HCT116 (cell line): ENCODE measurements at regions not wholly inside any gene's neighbourhood (a gene's known extent, or its start where the extent isn't known, plus 50 kb on each side); places are given as distances from the start of the nearest gene placed in this dataset.

Source experiments
- ATAC-seq: fragments of 200-7000 bp; cut with Tn5 transposase; 2 replicates; pipeline ENCODE4 v1.9.1; 2020; ENCODE audit warnings: mild to moderate bottlenecking, moderate library complexity
- BruUV-seq: library from RNA; stranded (reverse); fragments of 400-500 nt; replicated peaks from 2 replicates; lab custom pipeline; 2021; lab: Mats Ljungman, UMichigan
- CTCF ChIA-PET: fragments of 300-600 bp; sonication (Branson Sonifier 250); formaldehyde crosslinking; loops from one replicate; lab custom pipeline; 2021; ENCODE audit warnings: antibody characterized with exemption; lab: Charles Lee
- POLR2A ChIA-PET: fragments of 300-600, 350-600 bp; sonication (Branson Sonifier 250); formaldehyde crosslinking; loops from one replicate; lab custom pipeline; 2021; ENCODE audit warnings: antibody characterized with exemption; lab: Charles Lee
- RAD21 ChIA-PET, 2 experiments: fragments of 300-600 bp; sonication (Branson Sonifier 250); formaldehyde crosslinking; loops; one replicate each; lab custom pipeline; 2023; ENCODE audit warnings: low total read pairs in 2 of 2; ENCODE audit not compliant: uncharacterized antibody in 2 of 2, unreplicated experiment in 2 of 2, low non-redundant PET in 1 of 2; lab: Charles Lee
- DNase-seq: peaks from one replicate; pipeline ENCODE4 v3.0.0-alpha.2; 2010; ENCODE audit warnings: low read depth, low spot score
- H2AFZ ChIP-seq: fragments of 200-600 bp; shearing (Covaris generic), sonication (generic); 2 replicates; pipeline ENCODE4 v1.6.1; 2017; ENCODE audit warnings: low read depth, mixed run types, mixed read lengths, antibody characterized with exemption, low read length; ENCODE audit not compliant: poor library complexity, severe bottlenecking
- H3K27ac ChIP-seq: 2 replicates; pipeline ENCODE4 v1.5.1; 2012; ENCODE audit warnings: low read depth, low read length
- H3K27me3 ChIP-seq: fragments of 200-600 bp; sonication (generic); 2 replicates; pipeline ENCODE4 v1.6.1; 2016; ENCODE audit warnings: mixed run types, low read length, mixed read lengths; ENCODE audit not compliant: insufficient read depth
- H3K36me3 ChIP-seq, 2 experiments: fragments of 200-500 bp in 1 of 2; fragments of 200-600 bp in 1 of 2; sonication (Bioruptor generic) in 1 of 2; sonication (generic) in 1 of 2; 2 replicates each; pipeline versions ENCODE4 v1.5.1 to v1.6.1; 2014 to 2016; ENCODE audit warnings: low read length in 2 of 2, inconsistent platforms in 1 of 2, mixed read lengths in 1 of 2, mixed run types in 1 of 2; ENCODE audit not compliant: insufficient read depth in 2 of 2, control insufficient read depth in 1 of 2
- H3K4me1 ChIP-seq, 2 experiments: fragments of 200-600 bp in 1 of 2; sonication (generic) in 1 of 2; 2 replicates each; pipeline versions ENCODE4 v1.5.1 to v1.6.1; 2012 to 2017; ENCODE audit warnings: low read length in 2 of 2, inconsistent platforms in 1 of 2, mild to moderate bottlenecking in 1 of 2, mixed read lengths in 1 of 2, mixed run types in 1 of 2, moderate library complexity in 1 of 2; ENCODE audit not compliant: insufficient read depth in 2 of 2, control insufficient read depth in 1 of 2
- H3K4me2 ChIP-seq: fragments of 200-600 bp; sonication (generic); 2 replicates; pipeline ENCODE4 v1.6.1; 2017; ENCODE audit warnings: mixed run types, low read length, mixed read lengths
- H3K4me3 ChIP-seq, 2 experiments: fragments of 200-600 bp in 1 of 2; sonication (generic) in 1 of 2; replicated peaks in 1 of 2; 2 replicates each; pipeline ENCODE4 v1.5.1; 2011 to 2016; ENCODE audit warnings: low read length in 2 of 2, control low read depth in 1 of 2, low read depth in 1 of 2, mild to moderate bottlenecking in 1 of 2, mixed read lengths in 1 of 2, mixed run types in 1 of 2
- H3K79me2 ChIP-seq: fragments of 200-600 bp; sonication (generic); 2 replicates; pipeline ENCODE4 v1.6.1; 2017; ENCODE audit warnings: mild to moderate bottlenecking, mixed run types, low read length, moderate library complexity, mixed read lengths; ENCODE audit not compliant: insufficient read depth
- H3K9ac ChIP-seq: fragments of 200-600 bp; sonication (generic); 2 replicates; pipeline ENCODE4 v1.6.1; 2016; ENCODE audit warnings: low read length, mixed read lengths
- H3K9me2 ChIP-seq: fragments of 200-600 bp; sonication (generic), shearing (Covaris generic); 2 replicates; pipeline ENCODE4 v1.6.1; 2017; ENCODE audit warnings: mixed run types, mild to moderate bottlenecking, moderate library complexity; ENCODE audit not compliant: insufficient read depth
- H3K9me3 ChIP-seq, 2 experiments: fragments of 200-500 bp in 1 of 2; fragments of 200-600 bp in 1 of 2; sonication (Bioruptor generic) in 1 of 2; sonication (generic) in 1 of 2; 2 replicates each; pipeline ENCODE4 v1.6.1; 2014 to 2017; ENCODE audit warnings: low read length in 2 of 2, mixed read lengths in 2 of 2, inconsistent platforms in 1 of 2, low read depth in 1 of 2, mild to moderate bottlenecking in 1 of 2, mixed run types in 1 of 2, moderate library complexity in 1 of 2; ENCODE audit not compliant: control insufficient read depth in 1 of 2, insufficient read depth in 1 of 2
- H4K20me1 ChIP-seq: fragments of 200-600 bp; sonication (generic), shearing (Covaris generic); 2 replicates; pipeline ENCODE4 v1.6.1; 2017; ENCODE audit warnings: mixed run types, mild to moderate bottlenecking, moderate library complexity; ENCODE audit not compliant: insufficient read depth
- CEBPB ChIP-seq: IDR thresholded peaks from 2 replicates; pipeline ENCODE4 v1.6.1; 2012; ENCODE audit warnings: low read depth
- EGR1 ChIP-seq: IDR thresholded peaks from 2 replicates; pipeline ENCODE4 v1.6.1; 2012; ENCODE audit warnings: low read depth
- ELF1 ChIP-seq: IDR thresholded peaks from 2 replicates; pipeline ENCODE4 v1.6.1; 2012; ENCODE audit warnings: low read depth, borderline replicate concordance
- EZH2 ChIP-seq: fragments of 200-600 bp; sonication (generic); IDR thresholded peaks from 2 replicates; pipeline ENCODE4 v1.6.1; 2017; ENCODE audit warnings: antibody characterized with exemption, mixed run types
- EZH2phosphoT487 ChIP-seq: fragments of 200-600 bp; IDR thresholded peaks from 2 replicates; pipeline ENCODE4 v1.6.1; 2018; ENCODE audit warnings: antibody characterized with exemption, borderline replicate concordance
- FOSL1 ChIP-seq: IDR thresholded peaks from 2 replicates; pipeline ENCODE4 v1.6.1; 2012; ENCODE audit warnings: low read depth
- MAX ChIP-seq: IDR thresholded peaks from 2 replicates; pipeline ENCODE4 v1.6.1; 2012
- POLR2A ChIP-seq: IDR thresholded peaks from 2 replicates; pipeline ENCODE4 v1.7.0; 2011; ENCODE audit warnings: borderline replicate concordance; ENCODE audit not compliant: insufficient read depth, insufficient read length; ENCODE audit errors: extremely low read depth
- RAD21 ChIP-seq: IDR thresholded peaks from 2 replicates; pipeline ENCODE4 v1.6.1; 2012; ENCODE audit warnings: low read depth, mild to moderate bottlenecking
- REST ChIP-seq: IDR thresholded peaks from 2 replicates; pipeline ENCODE4 v1.6.1; 2012; ENCODE audit warnings: low read depth
- SP1 ChIP-seq: IDR thresholded peaks from 2 replicates; pipeline ENCODE4 v1.6.1; 2012; ENCODE audit warnings: low read depth
- TCF7L2 ChIP-seq: IDR thresholded peaks from 2 replicates; pipeline ENCODE4 v1.7.0; 2011; ENCODE audit warnings: borderline replicate concordance, inconsistent platforms; ENCODE audit not compliant: insufficient read depth, insufficient read length; ENCODE audit errors: extremely low read depth
- ZBTB33 ChIP-seq: IDR thresholded peaks from 2 replicates; pipeline ENCODE4 v1.6.1; 2011; ENCODE audit warnings: mild to moderate bottlenecking, low read length, moderate library complexity; ENCODE audit not compliant: insufficient replicate concordance; ENCODE audit errors: extremely low read depth
- ZFX ChIP-seq: fragments of 450-650 bp; IDR thresholded peaks from 2 replicates; pipeline ENCODE4 v1.6.1; 2017
- ZNF274 ChIP-seq: fragments of 200-500 bp; sonication (Bioruptor generic); IDR thresholded peaks from 2 replicates; pipeline ENCODE4 v1.6.1; 2014; ENCODE audit warnings: mild to moderate bottlenecking, low read depth, low read length, inconsistent platforms
- intact Hi-C: fragments of 100-400 bp; cut with micrococcal nuclease; formaldehyde crosslinking; loops from 2 replicates; pipeline ENCODE4 v1.10.0; 2022

- H3K4me2 ChIP-seq: no peak overlapping the region
- TF ChIP-seq CEBPB (no peak), FOSL1 (no peak), POLR2A (no peak), EGR1 (no peak), ZFX (no peak), TCF7L2 (no peak), ZBTB33 (no peak), RAD21 (no peak), EZH2phosphoT487 (no peak), SP1 (no peak), ELF1 (no peak), MAX (no peak), REST (no peak), EZH2 (no peak), ZNF274 (no peak)
Observed at GRCh38 chr6:54624779-54625178, 221.8 kb upstream of the FAM83B start.

More at GRCh38 chr6:54624779-54625178, 221.8 kb upstream of the FAM83B start:
- no TSS peak for BruUV-seq
- Histone ChIP-seq H3K27me3 (no peaks in the 10 kb centered on the region), H3K4me1 (no peaks in the 10 kb centered on the region), H3K9me3 (no peaks in the 10 kb centered on the region), H3K9ac (no peak overlapping the region), H3K79me2 (no peaks in the 10 kb centered on the region), H4K20me1 (no peaks in the 10 kb centered on the region), H3K36me3 (no peaks in the 10 kb centered on the region), H3K27ac (no peak overlapping the region), H3K9me2 (no peaks in the 10 kb centered on the region), H3K4me3 (no peak overlapping the region), H2AFZ (no peak overlapping the region)
- DNase-seq (no peak), ATAC-seq (no peak)
- ChIA-PET CTCF (no interaction called here), RAD21 (no interaction called here), POLR2A (no interaction called here)
- intact Hi-C loops: no loop called here
